Stimulated activated CD8-positive, alpha-beta memory T cell treated with anti-CD3 and anti-CD28 coated beads, Interleukin-12 subunit alpha, Interleukin-12 subunit beta, amount 100 ng/mL, for 4 hours (primary cell): ENCODE measurements at regions not wholly inside any gene's neighbourhood (a gene's known extent, or its start where the extent isn't known, plus 50 kb on each side); places are given as distances from the start of the nearest gene placed in this dataset.

ENCODE experiments used
- DNase-seq: peaks from one replicate; pipeline ENCODE4 v3.0.0-alpha.2; 2020; ENCODE audit warnings: low read depth

- no peak for DNase-seq
These were observed 531.2 kb upstream of the CFAP20DC start for GRCh38 chr3:59580996-59581395.

- DNase-seq, result no peak
These were observed 530.7 kb upstream of the CFAP20DC start for GRCh38 chr3:59580499-59580898.

GRCh38 chr3:59578129-59578528, 528.3 kb upstream of the CFAP20DC start:
- DNase-seq, result no peak

GRCh38 chr3:59576606-59577005, 526.8 kb upstream of the CFAP20DC start:
- no peak for DNase-seq

GRCh38 chr3:59575113-59576001, 525.5 kb upstream of the CFAP20DC start:
- DNase-seq, result peak; percentile 62

GRCh38 chr3:59573911-59574310, 524.1 kb upstream of the CFAP20DC start:
- no peak for DNase-seq

GRCh38 chr3:59572106-59572505, 522.3 kb upstream of the CFAP20DC start:
- no peak for DNase-seq

- no peak for DNase-seq
These were observed 521.0 kb upstream of the CFAP20DC start for GRCh38 chr3:59570806-59571205.

GRCh38 chr3:59567661-59568060, 517.8 kb upstream of the CFAP20DC start:
- DNase-seq, result no peak

GRCh38 chr3:59566481-59566975, 516.7 kb upstream of the CFAP20DC start:
- no peak for DNase-seq

GRCh38 chr3:59565125-59565524, 515.3 kb upstream of the CFAP20DC start:
- no peak for DNase-seq

GRCh38 chr3:59563966-59564365, 514.1 kb upstream of the CFAP20DC start:
- no peak for DNase-seq

GRCh38 chr3:59563072-59563605, 513.3 kb upstream of the CFAP20DC start:
- no peak for DNase-seq

GRCh38 chr3:59559721-59560435, 510.1 kb upstream of the CFAP20DC start:
- DNase-seq, result no peak

GRCh38 chr3:59558906-59559720, 509.3 kb upstream of the CFAP20DC start:
- no peak for DNase-seq

- no peak for DNase-seq
These were observed 505.9 kb upstream of the CFAP20DC start for GRCh38 chr3:59555593-59556315.

GRCh38 chr3:59553076-59553475, 503.3 kb upstream of the CFAP20DC start:
- no peak for DNase-seq

- no peak for DNase-seq
These were observed 502.0 kb upstream of the CFAP20DC start for GRCh38 chr3:59551834-59552233.

- no peak for DNase-seq
These were observed 500.1 kb upstream of the CFAP20DC start for GRCh38 chr3:59549962-59550361.

- DNase-seq, result no peak
These were observed 498.0 kb upstream of the CFAP20DC start for GRCh38 chr3:59547874-59548273.

GRCh38 chr3:59546522-59546921, 496.7 kb upstream of the CFAP20DC start:
- no peak for DNase-seq
